Left renal cortex interstitium (tissue), 4 donors: ENCODE measurements at regions not wholly inside any gene's neighbourhood (a gene's known extent, or its start where the extent isn't known, plus 50 kb on each side); places are given as distances from the start of the nearest gene placed in this dataset.

Experiments used
- DNase-seq, 4 donors: peaks; one replicate each; pipeline ENCODE4 v3.0.0-alpha.2; 2013; ENCODE audit warnings: low read depth in 4 of 4, low spot score in 2 of 4, missing footprints in 1 of 4

DNA sequence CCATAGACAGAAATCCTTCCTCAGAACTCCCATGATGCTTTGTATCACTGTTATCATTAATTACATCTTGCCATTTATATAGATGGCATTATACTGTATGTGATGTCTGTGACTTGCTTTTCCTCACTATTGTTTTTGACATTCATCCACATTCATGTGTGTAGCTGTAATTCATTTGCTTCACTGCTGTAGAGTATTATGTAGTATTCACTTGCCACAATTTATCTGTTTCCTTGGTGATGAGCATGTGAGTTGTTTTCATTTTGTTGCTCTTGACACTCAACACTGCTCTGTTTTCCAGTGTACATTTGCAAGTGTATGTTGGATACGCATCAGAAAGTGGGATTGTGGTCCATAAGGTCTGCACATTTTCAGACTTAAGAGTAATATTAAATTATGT lies 328.6 kb upstream of the C11orf87 start:
- no peak for DNase-seq

DNA sequence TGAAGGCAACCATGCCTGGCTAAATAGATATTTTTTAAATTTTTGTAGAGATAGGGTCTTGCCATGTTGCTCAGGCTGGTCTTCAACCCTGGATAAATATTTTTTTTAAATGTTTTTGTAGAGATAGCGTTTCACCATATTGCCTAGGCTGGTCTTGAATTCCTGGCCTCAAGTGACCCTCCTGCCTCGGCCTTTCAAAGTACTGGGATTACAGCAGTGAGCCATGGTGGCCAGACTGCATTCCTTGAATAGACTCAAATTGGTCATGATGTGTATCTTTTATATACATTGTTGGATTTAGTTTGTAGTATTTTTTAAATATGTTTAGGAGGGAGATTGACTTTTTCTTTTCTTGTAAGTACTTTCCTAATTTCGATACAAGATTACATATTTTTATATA lies 325.7 kb upstream of the C11orf87 start:
- DNase-seq, result no peak

DNA sequence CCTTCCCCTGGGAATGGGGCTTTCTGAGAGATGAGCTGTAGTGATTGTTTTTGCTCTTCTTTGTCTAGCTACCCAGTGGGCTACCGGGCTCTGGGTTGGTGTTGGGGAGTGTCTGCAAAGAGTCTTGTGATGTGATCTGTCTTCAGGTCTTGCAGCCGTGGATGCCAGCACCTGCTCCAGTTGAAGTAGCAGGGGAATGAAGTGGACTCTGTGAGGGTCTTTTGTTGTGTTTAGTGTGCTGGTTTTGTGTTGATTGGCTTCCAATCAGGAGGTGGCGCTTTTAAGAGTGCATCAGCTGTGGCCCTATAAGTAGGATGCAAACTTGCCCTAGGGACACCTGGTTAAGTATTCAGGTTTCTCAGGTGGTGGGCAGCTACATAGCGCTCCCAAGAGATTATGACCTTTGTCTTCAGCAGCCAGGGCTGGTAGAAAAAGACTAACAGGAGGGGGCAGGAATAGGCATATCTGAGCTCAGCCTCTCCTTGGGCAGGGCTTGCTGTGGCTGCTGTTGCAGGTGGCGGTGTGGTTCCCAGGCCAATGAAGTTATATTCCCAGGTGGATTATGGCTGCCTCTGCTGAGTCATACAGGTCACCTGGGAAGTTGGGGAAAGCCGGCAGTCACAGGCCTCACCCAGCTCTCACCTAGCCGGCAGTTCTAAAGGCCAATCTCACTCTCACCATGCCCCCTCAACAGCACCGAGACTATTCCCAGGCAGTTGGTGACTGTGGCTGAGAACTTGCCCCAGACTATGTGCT lies 315.7 kb upstream of the C11orf87 start:
- DNase-seq, result no peak

DNA sequence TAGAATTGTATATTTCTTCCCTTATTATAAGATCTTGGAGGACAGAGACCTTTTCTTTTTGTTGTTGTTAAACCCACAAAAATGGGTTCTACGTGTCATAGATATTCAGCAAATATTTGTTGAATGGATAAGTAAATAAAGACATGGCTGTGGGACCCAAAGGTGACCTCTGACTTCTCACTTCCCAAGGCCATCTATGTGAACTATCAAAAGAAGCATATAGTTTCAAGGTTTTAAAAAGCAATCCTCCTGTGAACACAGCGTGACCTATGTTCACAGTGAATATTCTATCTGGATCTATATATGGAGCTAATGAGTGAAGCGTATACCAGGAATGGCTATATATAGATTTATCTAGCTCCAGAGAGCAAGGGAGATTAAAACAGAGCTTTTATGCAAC lies 312.8 kb upstream of the C11orf87 start:
- no peak for DNase-seq

DNA sequence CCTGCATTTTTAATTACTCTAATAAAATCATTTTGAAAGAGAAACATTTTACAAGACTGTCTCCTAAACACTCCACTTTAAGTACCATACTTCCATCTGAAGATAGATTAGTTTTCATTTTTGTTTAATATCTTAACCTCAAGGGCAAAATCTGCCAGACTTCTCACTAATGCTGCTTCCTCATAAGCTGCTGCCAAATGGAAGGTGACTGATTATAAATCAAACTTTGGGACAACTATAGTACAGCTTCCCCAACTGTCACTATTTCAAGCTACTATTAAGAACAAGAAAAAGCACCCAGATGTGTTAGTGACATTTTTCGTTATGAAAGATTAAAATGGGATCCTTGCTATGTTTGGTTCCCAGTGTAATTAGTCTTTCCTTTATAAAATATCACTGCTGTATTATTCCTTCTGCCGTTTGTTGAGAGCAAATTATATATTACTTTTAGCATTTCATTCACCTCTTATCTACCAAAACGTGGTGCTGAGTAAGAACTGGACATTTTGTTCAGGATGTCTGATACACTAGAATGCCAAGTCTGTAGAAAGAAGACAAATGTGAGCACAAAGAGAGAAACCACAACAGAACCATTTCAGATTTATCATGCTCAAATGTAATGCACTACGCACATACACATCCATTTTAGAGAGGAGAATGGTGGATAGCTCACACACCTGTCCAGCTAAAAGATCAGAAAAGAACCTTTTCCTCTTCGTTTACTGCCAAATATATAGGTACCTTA lies 312.2 kb upstream of the C11orf87 start:
- no peak for DNase-seq

DNA sequence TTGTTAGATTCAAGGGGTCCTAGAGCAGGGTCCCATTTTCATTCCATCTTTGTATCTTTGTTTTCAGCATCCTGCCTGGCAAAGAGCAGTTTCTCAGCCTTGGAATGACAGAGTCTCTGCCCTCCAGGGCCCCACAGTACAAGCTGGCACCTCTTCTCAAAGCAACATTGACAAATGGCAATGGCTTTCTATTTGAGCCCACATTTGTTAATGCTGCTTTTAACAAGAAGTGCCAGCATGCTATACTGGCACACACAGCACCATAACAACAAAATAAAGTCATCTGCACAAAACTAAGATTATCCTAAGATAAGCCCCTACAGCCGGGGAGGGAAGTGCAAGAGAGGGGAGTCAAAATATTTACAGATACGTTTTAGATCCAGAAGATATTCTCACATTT lies 309.7 kb upstream of the C11orf87 start:
- DNase-seq, result no peak

DNA sequence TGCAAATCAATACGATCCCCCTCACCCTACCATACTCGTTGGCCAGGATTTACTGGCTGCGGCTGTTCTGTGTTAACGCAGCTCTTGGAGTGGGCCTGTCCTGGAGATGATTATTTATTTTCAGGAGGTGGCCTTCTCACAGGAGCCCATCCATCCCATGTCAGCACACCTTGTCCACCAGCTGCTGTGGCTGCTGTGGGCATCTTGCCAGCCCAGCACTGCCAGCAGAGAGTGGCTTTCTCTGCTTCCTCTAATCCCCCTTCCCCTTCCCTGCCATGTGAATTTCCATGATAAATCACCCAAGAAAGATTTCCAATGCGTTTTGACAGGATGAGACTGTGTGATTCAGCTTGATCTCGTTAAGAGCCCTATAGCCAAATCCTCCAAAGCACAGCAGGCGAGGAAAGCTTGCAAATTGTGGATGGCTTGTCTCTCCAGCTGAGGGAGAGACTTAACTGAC lies 309.1 kb upstream of the C11orf87 start:
- DNase-seq, result no peak

DNA sequence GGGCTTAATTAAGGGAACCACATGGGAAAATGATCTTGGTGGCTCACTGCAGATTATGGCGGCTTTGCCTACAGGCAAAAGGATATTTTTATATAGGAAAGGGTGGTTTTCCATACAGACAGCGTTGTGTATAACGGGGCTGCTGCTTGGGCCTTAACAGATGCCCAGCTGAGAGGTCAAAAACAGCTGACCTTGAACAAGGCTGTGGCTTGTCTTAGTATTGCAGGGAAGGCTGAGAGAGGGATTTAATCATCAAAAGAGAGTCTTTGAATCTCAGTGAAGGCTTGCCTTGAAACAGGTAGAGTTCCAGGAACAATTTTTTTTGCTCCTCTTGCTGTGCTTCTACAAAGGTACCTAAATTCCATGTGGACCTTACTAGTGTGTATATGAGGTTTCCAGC lies 301.6 kb upstream of the C11orf87 start:
- no peak for DNase-seq

DNA sequence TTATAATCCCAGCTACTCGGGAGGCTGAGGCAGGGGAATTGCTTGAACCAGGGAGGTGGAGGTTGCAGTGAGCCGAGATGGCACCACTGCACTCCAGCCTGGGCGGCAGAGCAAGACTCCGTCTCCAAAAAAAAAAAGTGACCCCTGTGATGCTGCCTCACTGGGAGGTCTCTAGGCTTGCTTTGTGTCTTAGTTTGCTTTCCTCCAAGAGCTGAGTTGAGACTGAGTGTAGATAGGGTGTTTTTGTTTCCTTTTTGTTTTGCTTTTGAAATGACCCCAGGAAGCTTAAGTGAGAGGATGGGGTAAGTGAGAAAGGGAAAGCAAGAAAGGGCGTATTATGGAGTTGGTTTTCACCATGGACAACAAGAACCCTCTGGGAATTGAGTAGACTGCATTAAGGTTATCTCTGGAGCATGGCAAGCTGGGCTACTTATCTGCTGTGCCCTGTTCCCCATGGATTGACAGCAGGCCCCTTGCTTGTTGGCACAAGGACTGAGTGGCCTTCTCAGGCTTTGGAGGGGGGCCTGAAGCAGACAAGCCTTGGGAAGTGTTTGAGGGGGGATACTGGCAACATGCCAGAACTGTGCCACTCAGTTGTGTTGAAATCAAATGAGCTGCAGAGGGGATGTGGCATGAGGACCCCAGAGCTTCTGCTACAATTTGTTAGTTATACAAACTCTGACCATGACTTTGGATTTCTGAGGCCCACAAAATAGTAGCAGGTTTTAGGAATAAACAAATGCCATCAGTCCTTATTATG lies 300.6 kb upstream of the C11orf87 start:
- no peak for DNase-seq

DNA sequence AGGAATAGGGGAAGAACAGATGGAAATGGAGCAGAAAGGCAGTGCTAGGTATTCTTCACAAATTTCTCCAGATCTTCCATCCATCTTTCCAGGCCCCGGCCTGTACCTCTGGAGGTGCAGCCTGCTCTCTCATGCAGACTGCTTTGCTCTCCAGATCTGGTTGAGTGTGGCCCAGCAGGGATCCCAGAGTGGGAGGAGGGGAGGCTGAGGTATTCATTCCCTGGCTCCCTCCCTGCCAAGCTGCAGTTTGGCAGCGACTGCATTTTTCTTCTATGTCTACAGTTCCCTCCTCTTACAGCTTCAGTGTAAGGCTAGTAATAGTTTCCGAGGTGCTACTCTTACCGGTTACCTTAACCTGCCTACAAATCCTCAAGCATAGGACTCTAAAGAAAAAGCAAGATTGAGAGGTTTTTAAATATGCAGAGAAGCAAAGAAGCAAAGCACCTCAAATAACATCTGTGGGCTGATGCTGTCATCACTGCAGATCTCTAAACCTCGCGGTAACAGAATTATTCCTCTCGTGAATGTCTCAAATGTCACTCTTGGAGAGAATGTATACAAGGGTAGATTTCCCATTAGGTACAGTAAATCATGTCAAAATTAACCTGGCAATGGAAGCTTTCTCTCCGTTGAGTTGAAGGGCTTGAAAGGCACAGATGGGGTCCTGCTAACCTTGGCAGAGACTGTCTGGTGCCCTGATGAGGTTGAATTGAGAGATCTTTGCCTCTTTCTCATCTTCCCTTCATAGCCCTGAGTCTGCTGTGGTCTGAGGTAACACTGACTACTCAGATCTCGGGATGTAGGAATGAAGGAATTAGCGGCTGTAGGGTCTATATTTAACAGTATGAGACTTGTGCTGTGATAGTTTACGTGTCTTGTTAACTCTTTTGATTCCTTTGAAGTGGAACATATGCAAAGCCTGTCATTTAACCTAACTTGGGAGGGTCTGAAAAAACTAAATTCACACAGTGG lies 297.9 kb upstream of the C11orf87 start:
- DNase-seq, result peak in 2 of 4 donors; percentile 10 to 20

DNA sequence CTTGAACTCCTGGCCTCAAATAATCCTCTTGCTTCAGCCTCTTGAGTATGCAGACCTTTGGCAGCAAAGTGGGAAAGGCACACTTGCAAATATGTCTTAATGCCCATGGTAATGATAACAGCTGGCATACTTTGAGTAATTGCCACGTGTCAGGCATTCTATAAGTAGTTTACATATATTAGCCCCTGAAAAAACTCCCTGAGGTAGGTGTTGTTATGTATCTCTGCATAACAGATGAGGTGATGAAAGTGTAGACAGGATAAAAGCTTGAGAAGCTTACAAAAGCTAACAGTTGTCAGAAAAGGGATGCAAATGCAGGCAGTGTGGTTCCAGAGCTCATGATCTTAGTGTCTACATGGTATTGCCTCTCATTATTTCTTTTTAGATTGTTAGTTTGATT lies 291.1 kb upstream of the C11orf87 start:
- DNase-seq, result no peak

DNA sequence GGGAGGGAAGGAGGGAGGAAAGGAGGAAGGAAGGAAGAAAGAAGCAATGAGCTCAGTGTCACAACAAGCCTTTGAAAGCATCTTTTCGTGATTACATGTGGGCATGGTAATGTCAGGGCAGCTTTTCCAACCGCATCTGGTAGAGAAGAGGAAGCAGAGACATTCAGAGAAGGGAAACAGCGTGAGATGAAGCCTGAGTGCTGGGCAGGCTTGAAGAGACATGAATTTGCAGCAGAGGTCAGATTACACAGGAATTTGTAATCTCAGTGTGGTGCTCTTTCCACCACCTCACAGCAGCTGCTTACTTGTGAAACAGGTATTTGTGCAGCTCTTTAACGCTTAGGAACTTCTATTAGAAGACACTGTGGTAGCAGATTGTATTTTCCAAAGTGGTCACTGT lies 289.5 kb upstream of the C11orf87 start:
- no peak for DNase-seq

DNA sequence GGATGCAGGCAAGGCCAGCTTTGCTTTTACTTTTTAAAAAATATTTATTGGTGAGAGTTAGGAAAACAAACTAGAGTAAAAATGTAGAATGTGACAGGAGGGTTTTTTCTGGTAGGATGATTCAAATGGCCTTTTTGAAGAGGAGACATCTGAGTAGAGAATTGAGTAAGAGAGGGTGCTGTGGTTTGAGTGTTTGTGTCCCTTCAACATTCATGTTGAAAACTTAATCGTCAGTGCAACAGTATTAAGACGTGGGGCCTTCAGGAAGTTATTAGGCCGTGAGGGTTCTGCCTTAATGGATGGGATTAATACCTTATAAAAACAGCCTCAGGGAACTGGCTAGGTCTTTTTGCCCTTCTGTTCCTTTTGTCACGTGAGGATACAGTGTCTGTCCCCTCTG lies 288.8 kb upstream of the C11orf87 start:
- no peak for DNase-seq

DNA sequence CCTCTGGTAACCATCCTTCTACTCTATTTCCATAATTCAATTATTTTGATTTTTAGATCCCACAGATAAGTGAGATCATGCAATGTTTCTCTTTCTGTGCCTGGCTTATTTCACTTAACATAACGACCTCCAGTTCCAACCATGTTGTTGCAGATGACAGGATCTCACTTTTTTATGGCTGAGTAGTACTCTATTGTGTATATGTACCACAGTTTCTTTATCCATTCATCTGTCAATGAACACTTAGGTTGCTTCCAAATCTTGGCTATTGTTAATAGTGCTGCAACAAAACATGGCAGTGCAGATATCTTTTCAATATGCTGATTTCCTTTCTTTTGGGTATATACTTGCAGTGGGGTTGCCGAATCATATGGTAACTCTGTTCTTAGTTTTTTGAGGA lies 286.4 kb upstream of the C11orf87 start:
- DNase-seq, result no peak

DNA sequence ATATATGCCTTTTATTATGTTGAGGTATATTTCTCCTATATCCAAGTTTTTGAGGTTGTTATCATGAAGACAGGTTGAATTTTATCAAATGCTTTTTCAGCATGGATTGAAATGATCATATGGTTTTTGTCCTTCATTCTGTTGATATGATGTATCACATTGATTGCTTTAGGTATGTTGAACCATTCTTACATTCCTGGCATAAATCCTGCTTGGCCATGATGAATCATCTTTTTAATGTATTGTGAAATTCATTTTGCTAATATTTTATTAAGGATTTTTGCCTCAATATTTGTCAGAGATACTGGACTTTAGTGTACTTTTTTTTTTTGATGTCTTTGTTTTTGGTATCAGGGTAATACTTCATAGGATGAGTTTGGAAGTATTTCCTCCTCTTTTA lies 283.8 kb upstream of the C11orf87 start:
- DNase-seq, result no peak

DNA sequence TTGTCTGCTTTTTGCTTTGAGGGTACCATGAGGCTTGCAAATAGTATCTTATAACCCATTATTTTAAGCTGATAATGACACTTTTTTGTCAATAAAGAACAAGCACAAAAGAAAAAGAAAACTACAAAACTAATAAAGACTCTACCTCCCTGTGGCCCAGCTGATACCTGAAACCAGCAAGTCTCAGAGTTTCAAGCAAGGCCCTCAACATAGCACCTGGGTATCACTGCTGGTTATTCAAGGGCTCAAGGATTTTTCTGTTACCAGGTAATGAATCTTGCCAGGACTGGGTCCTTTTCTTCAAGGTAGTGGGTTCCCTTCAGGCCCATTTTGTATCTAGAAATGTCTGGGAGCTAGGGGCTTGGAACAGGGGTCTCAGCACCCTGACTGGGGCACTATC lies 281.6 kb upstream of the C11orf87 start:
- no peak for DNase-seq

DNA sequence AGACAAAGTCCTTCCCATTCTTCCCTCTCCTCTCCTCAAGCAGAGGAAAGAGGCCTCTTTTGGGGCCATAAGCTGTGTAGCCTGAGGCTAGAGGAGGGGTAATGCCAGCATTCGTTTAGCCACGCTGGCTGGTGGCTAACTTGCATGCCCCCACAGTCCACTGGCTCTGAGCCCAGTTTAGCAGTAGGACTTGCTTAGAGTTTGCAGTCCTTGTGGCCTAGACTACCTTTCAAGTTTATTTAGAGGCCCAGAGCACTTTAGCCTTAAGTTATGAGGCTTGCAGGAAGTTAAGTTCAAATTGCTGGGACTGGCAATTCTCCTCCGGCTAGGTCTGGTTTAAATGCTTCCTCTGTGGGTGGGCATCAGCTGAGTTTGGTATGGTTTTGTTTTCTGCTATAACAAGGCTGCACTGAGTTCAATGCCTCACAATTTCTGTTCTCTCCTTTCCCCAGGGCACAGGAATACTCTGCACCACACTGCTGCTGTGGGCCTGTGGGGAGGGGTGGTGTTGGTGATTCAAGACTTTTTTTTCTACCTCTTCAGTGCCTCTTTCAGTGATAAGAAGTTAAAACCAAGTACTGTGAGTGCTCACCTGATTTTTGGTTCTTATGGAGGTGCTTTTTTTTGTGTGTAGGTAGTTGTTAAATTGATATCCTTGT lies 281.0 kb upstream of the C11orf87 start:
- no peak for DNase-seq

DNA sequence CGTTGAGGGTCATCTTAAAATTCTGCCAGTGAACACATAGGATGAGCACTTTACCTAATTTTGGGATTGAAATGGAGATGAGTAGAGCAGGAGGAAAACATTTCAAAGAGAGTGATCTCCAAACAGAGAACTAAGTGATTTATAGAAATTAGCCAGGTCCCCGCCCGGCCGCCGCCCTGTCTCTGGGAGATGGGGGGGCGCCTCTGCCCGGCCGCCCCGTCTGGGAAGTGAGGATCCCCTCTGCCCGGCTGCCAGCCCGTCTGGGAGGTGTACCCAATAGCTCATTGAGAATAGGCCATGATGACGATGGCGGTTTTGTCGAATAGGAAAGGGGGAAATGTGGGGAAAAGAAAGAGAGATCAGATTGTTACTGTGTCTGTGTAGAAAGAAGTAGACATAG lies 276.7 kb upstream of the C11orf87 start:
- no peak for DNase-seq

DNA sequence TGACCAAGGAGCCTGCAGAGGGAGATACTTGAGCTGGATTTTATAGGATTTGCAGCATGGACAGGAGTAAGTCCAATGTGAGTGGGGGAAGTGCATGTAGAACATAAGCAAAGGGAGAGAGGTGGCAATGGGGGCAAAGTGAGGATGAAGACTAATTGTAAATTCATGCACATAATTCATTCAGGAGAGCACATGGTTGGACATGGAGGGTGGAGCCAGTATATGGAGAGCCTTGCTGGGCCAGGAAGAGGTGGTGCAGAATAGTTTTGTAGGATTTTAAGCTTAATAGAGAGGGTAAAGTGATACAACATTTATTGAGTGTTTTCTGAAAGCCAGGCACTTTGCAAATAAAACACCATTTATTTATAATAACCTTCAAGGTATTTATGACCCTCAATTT lies 274.3 kb upstream of the C11orf87 start:
- DNase-seq, result no peak

DNA sequence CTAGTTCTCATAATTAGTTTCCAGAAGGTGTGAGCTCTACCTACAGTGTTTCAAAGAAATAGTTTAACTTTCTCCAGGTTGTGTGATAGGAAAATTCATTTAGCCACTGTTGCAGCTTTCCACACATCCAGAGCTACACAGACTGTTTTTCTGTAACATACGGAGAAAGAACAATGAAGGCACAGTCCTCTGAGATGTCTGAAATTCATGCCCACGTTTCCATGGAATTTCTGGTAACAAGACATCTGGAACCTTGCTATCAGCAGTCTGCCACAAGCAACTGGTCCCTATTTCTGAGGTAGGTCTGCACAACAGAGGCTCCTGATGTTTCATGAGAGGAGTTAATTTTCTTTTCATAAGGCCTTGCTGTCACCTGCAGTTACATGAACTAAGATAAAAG lies 273.3 kb upstream of the C11orf87 start:
- no peak for DNase-seq
